Breast epithelium (tissue), 3 donors: ENCODE measurements at regions not wholly inside any gene's neighbourhood (a gene's known extent, or its start where the extent isn't known, plus 50 kb on each side); places are given as distances from the start of the nearest gene placed in this dataset.

Experiments
- POLR2AphosphoS5 ChIP-seq, 3 donors: sonication (generic); formaldehyde crosslinking; IDR thresholded peaks; one replicate each; pipeline ENCODE4 v1.6.1; 2017; ENCODE audit warnings: antibody characterized with exemption in 3 of 3
- TF ChIP-seq, protein P1 (sequence below), 3 donors: fragments of 450-650 bp; IDR thresholded peaks; one replicate each; pipeline ENCODE4 v1.5.1; 2016 to 2017; ENCODE audit warnings: antibody characterized with exemption in 3 of 3, mild to moderate bottlenecking in 3 of 3, moderate library complexity in 3 of 3

DNA sequence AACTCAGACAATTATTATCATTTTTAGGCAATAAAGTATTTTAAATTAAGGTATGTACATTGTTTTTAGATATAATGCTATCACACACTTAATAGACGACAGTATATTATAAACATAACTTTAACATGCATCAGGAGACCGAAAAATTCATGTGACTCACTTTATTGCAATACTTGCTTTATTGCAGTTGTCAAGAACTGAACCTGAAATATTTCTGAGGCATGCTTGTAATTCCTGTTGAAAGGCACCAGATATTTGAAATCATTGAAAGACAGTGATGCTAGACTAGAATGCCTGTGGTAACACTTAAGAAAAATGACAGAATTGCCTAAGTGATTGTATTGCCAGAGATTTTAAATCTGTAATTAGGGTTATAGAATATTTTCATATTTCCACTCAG is 175.6 kb upstream of the MAGEB2 start:
- TF ChIP-seq, protein P1, sequence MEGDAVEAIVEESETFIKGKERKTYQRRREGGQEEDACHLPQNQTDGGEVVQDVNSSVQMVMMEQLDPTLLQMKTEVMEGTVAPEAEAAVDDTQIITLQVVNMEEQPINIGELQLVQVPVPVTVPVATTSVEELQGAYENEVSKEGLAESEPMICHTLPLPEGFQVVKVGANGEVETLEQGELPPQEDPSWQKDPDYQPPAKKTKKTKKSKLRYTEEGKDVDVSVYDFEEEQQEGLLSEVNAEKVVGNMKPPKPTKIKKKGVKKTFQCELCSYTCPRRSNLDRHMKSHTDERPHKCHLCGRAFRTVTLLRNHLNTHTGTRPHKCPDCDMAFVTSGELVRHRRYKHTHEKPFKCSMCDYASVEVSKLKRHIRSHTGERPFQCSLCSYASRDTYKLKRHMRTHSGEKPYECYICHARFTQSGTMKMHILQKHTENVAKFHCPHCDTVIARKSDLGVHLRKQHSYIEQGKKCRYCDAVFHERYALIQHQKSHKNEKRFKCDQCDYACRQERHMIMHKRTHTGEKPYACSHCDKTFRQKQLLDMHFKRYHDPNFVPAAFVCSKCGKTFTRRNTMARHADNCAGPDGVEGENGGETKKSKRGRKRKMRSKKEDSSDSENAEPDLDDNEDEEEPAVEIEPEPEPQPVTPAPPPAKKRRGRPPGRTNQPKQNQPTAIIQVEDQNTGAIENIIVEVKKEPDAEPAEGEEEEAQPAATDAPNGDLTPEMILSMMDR (IDR thresholded peaks at IDR 0.05): no peak
- TF ChIP-seq POLR2AphosphoS5 (IDR thresholded peaks at IDR 0.05): no peak
